ENCODE measurements at regions not wholly inside any gene's neighbourhood (a gene's known extent, or its start where the extent isn't known, plus 50 kb on each side); places are given as distances from the start of the nearest gene placed in this dataset.

DNA sequence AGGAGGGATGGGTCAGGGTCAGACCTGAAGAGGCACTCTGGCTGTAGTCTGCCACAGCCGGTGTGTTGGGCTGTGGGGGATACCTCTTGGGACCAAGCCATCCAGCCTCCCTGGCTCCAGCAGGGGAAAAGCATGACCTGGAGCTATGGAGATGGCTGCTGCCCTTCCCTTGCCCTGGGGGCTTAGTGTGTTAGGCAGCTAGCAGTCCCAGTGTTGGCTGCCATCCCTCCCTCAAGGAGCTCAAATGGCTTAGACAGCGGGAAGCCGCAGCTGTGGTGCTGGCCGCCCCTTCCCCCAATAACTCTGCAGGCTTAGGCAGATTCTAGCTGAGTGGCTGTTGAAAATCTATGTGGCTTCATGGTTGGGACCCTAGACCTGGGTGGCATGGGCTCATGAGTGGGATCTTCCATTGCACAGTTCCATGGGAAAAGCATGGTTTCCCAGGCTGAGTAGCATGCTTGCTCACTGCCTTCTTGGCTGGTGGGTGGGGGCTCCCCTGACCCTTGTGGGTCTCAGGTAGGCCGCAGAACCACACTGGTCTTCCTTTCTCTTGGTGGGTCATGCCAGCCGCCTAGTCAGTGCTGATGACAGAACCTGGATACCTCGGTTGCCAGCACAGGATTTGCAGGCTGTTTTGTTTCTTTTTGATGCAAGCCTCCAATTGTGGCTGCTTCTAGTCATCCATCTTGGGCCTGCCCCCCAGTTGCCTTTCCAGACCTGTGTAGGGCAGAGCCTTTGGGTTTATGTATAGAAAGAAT is 69.0 kb upstream of the AHI1 start:
- no peak for TF ChIP-seq CTCF (IDR thresholded peaks at IDR 0.05)
- no peak for TF ChIP-seq ZFX (IDR thresholded peaks at IDR 0.05; ENCODE audit: borderline replicate concordance)

Data from 22Rv1 (cell line).